ENCODE measurements at regions not wholly inside any gene's neighbourhood (a gene's known extent, or its start where the extent isn't known, plus 50 kb on each side); places are given as distances from the start of the nearest gene placed in this dataset.

DNA sequence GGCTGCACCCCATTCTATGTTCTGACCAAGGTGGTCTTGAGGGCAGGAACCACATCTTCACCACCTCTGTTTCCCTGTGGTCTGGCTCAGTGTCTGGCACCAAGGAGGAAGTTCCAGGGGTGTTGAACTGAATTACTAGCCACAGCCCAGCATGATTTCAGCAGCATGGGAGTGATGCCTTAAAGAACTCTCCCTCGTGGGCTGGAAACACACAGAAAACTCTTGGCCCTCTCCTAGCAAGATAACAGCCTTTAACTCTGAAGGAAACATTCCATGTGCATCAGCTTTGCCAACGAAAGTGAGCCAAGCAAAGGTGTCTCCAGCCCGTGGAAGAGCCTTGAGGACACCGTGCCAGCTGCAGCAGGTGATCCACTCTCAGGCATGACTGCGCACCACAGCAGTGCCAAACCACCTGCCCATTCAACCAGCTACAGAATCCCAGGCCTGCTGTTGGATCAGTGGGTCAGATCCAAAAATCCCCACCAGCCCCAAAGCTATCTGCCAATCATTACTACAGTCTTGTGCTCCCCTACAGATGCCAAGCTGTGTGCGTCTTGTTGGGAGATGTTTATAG lies 124.8 kb downstream of the TTC32 start:
- TF ChIP-seq CTCF (IDR thresholded peaks at IDR 0.05; ENCODE audit: low read depth, low read length) (no peak), POLR2A (IDR thresholded peaks at IDR 0.05; ENCODE audit: extremely low read depth, insufficient read length) (no peak), MYC (IDR thresholded peaks at IDR 0.05; ENCODE audit: low read depth, low read length) (no peak)
- TF ChIP-seq, protein P1, sequence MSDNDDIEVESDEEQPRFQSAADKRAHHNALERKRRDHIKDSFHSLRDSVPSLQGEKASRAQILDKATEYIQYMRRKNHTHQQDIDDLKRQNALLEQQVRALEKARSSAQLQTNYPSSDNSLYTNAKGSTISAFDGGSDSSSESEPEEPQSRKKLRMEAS (IDR thresholded peaks at IDR 0.05; ENCODE audit: low read depth, low read length): no peak
